ENCODE measurements at regions not wholly inside any gene's neighbourhood (a gene's known extent, or its start where the extent isn't known, plus 50 kb on each side); places are given as distances from the start of the nearest gene placed in this dataset.

GRCh38 chr4:177047070-177047850 is 254.5 kb upstream of the VEGFC start:
- peak; percentile 76 for DNase-seq (ENCODE audit: low read depth, low spot score)

More at GRCh38 chr4:177047070-177047850, 254.5 kb upstream of the VEGFC start:
- Histone ChIP-seq H3K9me1 (replicated peaks; ENCODE audit: control insufficient read depth, extremely low read depth, insufficient read depth, low read length) (no peaks in the 10 kb centered on the region), H2AFZ (ENCODE audit: low read depth, low read length) (peak overlapping the region; percentile 10), H3K36me3 (ENCODE audit: control insufficient read depth in 2 of 2, extremely low read depth in 1 of 2, insufficient read depth in 2 of 2, low read length in 2 of 2) (no peaks in the 10 kb centered on the region), H3K9ac (replicated peaks; ENCODE audit: extremely low read depth, insufficient read depth, low read length) (no peak overlapping the region), H3K9me3 (replicated peaks; ENCODE audit: control insufficient read depth, insufficient read depth, low read length) (no peaks in the 10 kb centered on the region), H3K4me2 (ENCODE audit: insufficient read depth, low read length) (no peak overlapping the region), H3K27me3 (ENCODE audit: control insufficient read depth in 2 of 2, insufficient read depth in 2 of 2, low read length in 2 of 2) (no peaks in the 10 kb centered on the region), H3K79me2 (ENCODE audit: control insufficient read depth, insufficient read depth, low read length) (no peaks in the 10 kb centered on the region), H3K27ac (ENCODE audit: insufficient read depth, low read depth, low read length) (no peak overlapping the region), H3K4me1 (ENCODE audit: control insufficient read depth, extremely low read depth, insufficient read depth, low read length) (peaks cover 3% of the 10 kb centered on the region), H4K20me1 (replicated peaks; ENCODE audit: control insufficient read depth, extremely low read depth, insufficient read depth, low read length) (no peaks in the 10 kb centered on the region), H3K4me3 (replicated peaks in 1 of 3; ENCODE audit: insufficient read depth in 1 of 3, low read depth in 1 of 3, low read length in 3 of 3) (no peak overlapping the region)
- intact Hi-C loops (cut with micrococcal nuclease) (loop anchor here (1.0 to 10.0 kb wide), 7 partner anchors 127 to 670 kb away; no protein-coding TSS in a partner anchor), dilution Hi-C loops (cut with MboI; ENCODE audit: extremely low pct_ligation_motif_present, low sequenced_read_pairs) (no loop called here)
- ChIA-PET CTCF (interaction anchor here (0.5 to 3.7 kb wide), 156 partner anchors 9 to 702 kb away, joined by 3 to 232 read pairs (median 5); partner anchors contain the start of genes NEIL3 and VEGFC), POLR2A (interaction anchor here (0.6 to 1.0 kb wide), 3 partner anchors 13 to 255 kb away, joined by 3 to 4 read pairs (median 4); no protein-coding TSS in a partner anchor)
- peak; percentile 75 for FAIRE-seq
- TF ChIP-seq CTCF (IDR thresholded peaks at IDR 0.05; ENCODE audit: extremely low read depth in 1 of 2, insufficient read depth in 1 of 2, low read depth in 1 of 2, low read length in 2 of 2) (peak; percentile 77 to 90), GATA2 (IDR thresholded peaks at IDR 0.05; ENCODE audit: insufficient read depth, insufficient read length, low read depth, low read length) (no peak)
- BruUV-seq (replicated peaks) = no TSS peak
